HepG2 (cell line): ENCODE measurements at regions not wholly inside any gene's neighbourhood (a gene's known extent, or its start where the extent isn't known, plus 50 kb on each side); places are given as distances from the start of the nearest gene placed in this dataset.

ENCODE experiments used
- ATAC-seq: fragments of 200-7000 bp; cut with Tn5 transposase; 3 replicates; pipeline ENCODE4 v1.9.1; 2020; ENCODE audit warnings: mild to moderate bottlenecking, moderate library complexity
- BruUV-seq: library from RNA; stranded (reverse); fragments of 400-500 nt; replicated peaks from 2 replicates; lab custom pipeline; 2021; lab: Mats Ljungman, UMichigan
- CTCF ChIA-PET: fragments of 300-600 bp; formaldehyde crosslinking; extraction: SDS; loops from one replicate; lab custom pipeline; 2021; ENCODE audit warnings: low total read pairs, inconsistent platforms, low intra/inter-chr PET ratio; lab: Yijun Ruan, JAX
- POLR2A ChIA-PET: fragments of 350-600 bp; sonication (Branson Sonifier 250); formaldehyde crosslinking; loops from one replicate; lab custom pipeline; 2020; ENCODE audit warnings: antibody characterized with exemption, inconsistent platforms; lab: Yijun Ruan, JAX
- DNase-seq: peaks from one replicate; pipeline ENCODE4 v3.0.0-alpha.2; 2015; ENCODE audit warnings: low spot score
- FAIRE-seq: peaks from 3 replicates; lab custom pipeline; 2011; peaks lifted over from hg19 to GRCh38; lab: Jason Lieb, UNC
- H2AFZ ChIP-seq: one replicate; pipeline ENCODE4 v1.6.1; 2011; ENCODE audit warnings: low read length, inconsistent platforms
- H3K27ac ChIP-seq: fragments of 300-600 bp; 3 replicates; pipeline ENCODE4 v1.8.0; 2011; ENCODE audit warnings: mixed run types, mild to moderate bottlenecking, mixed read lengths, low read length, inconsistent platforms; ENCODE audit not compliant: insufficient read depth; ENCODE audit errors: extremely low read length
- H3K27me3 ChIP-seq, 2 experiments: fragments of 200-600 bp in 1 of 2; 2 replicates in 1 of 2; 3 replicates in 1 of 2; pipeline versions ENCODE4 v1.6.0 to v1.8.0; 2011; ENCODE audit warnings: low read length in 2 of 2, mild to moderate bottlenecking in 2 of 2, moderate library complexity in 2 of 2, inconsistent platforms in 1 of 2; ENCODE audit not compliant: insufficient read depth in 2 of 2, control insufficient read depth in 1 of 2
- H3K36me3 ChIP-seq, 2 experiments: fragments of 200-600 bp in 1 of 2; replicated peaks in 1 of 2; 2 replicates in 1 of 2; 3 replicates in 1 of 2; pipeline versions ENCODE4 v1.5.1 to v1.8.0; 2011; ENCODE audit warnings: low read length in 2 of 2, inconsistent platforms in 1 of 2; ENCODE audit not compliant: insufficient read depth in 2 of 2, control insufficient read depth in 1 of 2
- H3K4me1 ChIP-seq: 2 replicates; pipeline ENCODE4 v1.5.1; 2012; ENCODE audit warnings: low read length, inconsistent platforms; ENCODE audit not compliant: insufficient read depth
- H3K4me2 ChIP-seq: 2 replicates; pipeline ENCODE4 v1.6.0; 2011; ENCODE audit warnings: low read depth, low read length, inconsistent platforms
- H3K4me3 ChIP-seq, 3 experiments: fragments of 200-600 bp in 1 of 3; sonication (generic), shearing (Covaris generic) in 1 of 3; replicated peaks in 1 of 3; 2 replicates each; pipeline ENCODE4 v1.5.1; 2011 to 2016; ENCODE audit warnings: low read length in 3 of 3, inconsistent platforms in 2 of 3, low read depth in 2 of 3, mild to moderate bottlenecking in 2 of 3, control low read depth in 1 of 3, mixed read lengths in 1 of 3; ENCODE audit not compliant: insufficient read depth in 1 of 3
- H3K79me2 ChIP-seq: one replicate; pipeline ENCODE4 v1.6.1; 2011; ENCODE audit warnings: low read length, inconsistent platforms; ENCODE audit not compliant: insufficient read depth
- H3K9ac ChIP-seq: 2 replicates; pipeline ENCODE4 v1.6.0; 2011; ENCODE audit warnings: mild to moderate bottlenecking, low read depth, low read length, inconsistent platforms; ENCODE audit not compliant: insufficient read depth
- H3K9me3 ChIP-seq: 2 replicates; pipeline ENCODE4 v1.5.1; 2012; ENCODE audit warnings: mild to moderate bottlenecking, low read length
- H4K20me1 ChIP-seq: 2 replicates; pipeline ENCODE4 v1.6.0; 2011; ENCODE audit warnings: inconsistent platforms, mild to moderate bottlenecking, low read length, moderate library complexity; ENCODE audit not compliant: insufficient read depth
- HMG20A ChIP-seq: IDR thresholded peaks from 2 replicates; pipeline ENCODE4 v1.6.1; 2016; ENCODE audit warnings: borderline replicate concordance
- KMT2B ChIP-seq: IDR thresholded peaks from 2 replicates; pipeline ENCODE4 v1.6.1; 2016; ENCODE audit warnings: missing genetic modification reagents, missing compliant biosample characterization
- SMC3 ChIP-seq: IDR thresholded peaks from 2 replicates; pipeline ENCODE4 v1.6.1; 2011; ENCODE audit warnings: low read length, improper control_type of control experiment
- SP1 ChIP-seq, 2 experiments: fragments of 450-650 bp in 1 of 2; sonication (generic) in 1 of 2; formaldehyde crosslinking in 1 of 2; IDR thresholded peaks; 2 replicates each; pipeline versions ENCODE4 v1.4.0 to v1.6.1; 2016 to 2020; ENCODE audit warnings: missing genetic modification reagents in 1 of 2
- ZBED4 ChIP-seq: sonication (generic); formaldehyde crosslinking; IDR thresholded peaks from 2 replicates; pipeline ENCODE4 v1.4.0; 2020; ENCODE audit warnings: missing genetic modification reagents, borderline replicate concordance
- ZNF430 ChIP-seq: sonication (generic); formaldehyde crosslinking; IDR thresholded peaks from 2 replicates; pipeline ENCODE4 v1.9.0; 2021; ENCODE audit warnings: mild to moderate bottlenecking, missing genetic modification reagents
- ZNF576 ChIP-seq: sonication (generic); formaldehyde crosslinking; IDR thresholded peaks from 2 replicates; pipeline ENCODE4 v1.4.0; 2020; ENCODE audit warnings: mild to moderate bottlenecking, missing genetic modification reagents
- WGBS: methylation state at CpG from one replicate; pipeline ENCODE4 v1.1.6; 2017; ENCODE audit warnings: low lambda C conversion rate; 5-methylcytosine and 5-hydroxymethylcytosine counted together
- in situ Hi-C: cut with HindIII; loops from 2 replicates; pipeline ENCODE4 v1.10.0; 2017; ENCODE audit warnings: low pct_unique_long_range_greater_than_20kb; ENCODE audit not compliant: extremely low pct_ligation_motif_present
- intact Hi-C: fragments of 100-400 bp; cut with micrococcal nuclease; formaldehyde crosslinking; loops from one replicate; pipeline ENCODE4 v1.10.0; 2022; ENCODE audit not compliant: unreplicated experiment

DNA sequence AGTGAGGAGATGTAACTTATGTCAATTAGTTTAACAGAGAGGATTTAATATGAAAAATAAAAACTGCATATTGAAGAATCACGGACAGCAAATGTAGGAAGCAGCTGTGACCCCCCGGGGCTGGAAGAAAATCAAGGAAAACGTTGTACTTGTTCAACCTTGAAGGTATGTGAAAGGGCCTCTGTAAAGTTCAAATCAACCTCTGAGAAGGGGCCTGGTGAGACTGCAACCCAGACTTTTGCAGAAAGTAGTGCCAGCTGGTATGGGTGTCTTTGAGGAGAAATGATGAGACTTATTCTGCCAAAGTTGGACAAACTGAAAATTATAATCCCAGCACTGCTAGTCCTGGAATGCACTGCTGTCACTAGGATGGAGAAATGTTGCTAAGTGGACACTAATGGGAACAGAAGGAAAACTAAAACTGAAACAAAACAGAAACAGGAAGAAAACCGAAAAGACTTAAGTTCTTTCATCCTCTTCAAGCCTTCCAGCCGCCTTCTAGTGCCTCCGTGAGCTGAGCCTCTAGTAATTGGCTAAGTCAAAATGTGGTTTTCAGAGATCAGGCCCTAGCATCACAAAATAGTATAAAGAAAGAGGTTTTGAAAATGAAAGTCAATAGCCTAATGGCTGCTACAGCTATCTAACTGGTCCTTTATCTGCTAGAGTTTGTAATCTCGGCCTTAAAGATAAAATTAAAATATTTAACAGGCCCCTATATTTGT is 253.7 kb upstream of the SORCS1 start (continued):
- no peak for TF ChIP-seq HMG20A (CRISPR knock-in tag)
- TF ChIP-seq ZBED4 (CRISPR knock-in tag), result no peak

- 7% methylated on average over 2 of the region's 2 CpGs for WGBS
- CTCF ChIA-PET, result no interaction called here
- ATAC-seq, result no peak
- H3K9me3 ChIP-seq, result peaks cover 93% of the 10 kb centered on the region
- DNase-seq, result no peak
- H3K4me3 ChIP-seq, result no peak overlapping the region
- H3K4me2 ChIP-seq, result no peak overlapping the region
- H3K4me1 ChIP-seq, result no peaks in the 10 kb centered on the region
- no peak overlapping the region for H3K9ac ChIP-seq
- no peak for FAIRE-seq
- in situ Hi-C loops (no loop called here), intact Hi-C loops (no loop called here)
- H3K27ac ChIP-seq, result no peak overlapping the region
- no peak overlapping the region for H2AFZ ChIP-seq
- no peak for TF ChIP-seq KMT2B (CRISPR knock-in tag)
- no peak for TF ChIP-seq SP1 (IDR thresholded peaks at IDR 0.05)
- no peak for TF ChIP-seq SP1 (CRISPR knock-in tag; IDR thresholded peaks at IDR 0.05)
- TF ChIP-seq ZNF576 (CRISPR knock-in tag), result no peak
- no peak for TF ChIP-seq SMC3
- TF ChIP-seq ZNF430 (CRISPR knock-in tag), result no peak
- H3K27me3 ChIP-seq, result no peaks in the 10 kb centered on the region
- H3K36me3 ChIP-seq, result no peaks in the 10 kb centered on the region
- POLR2A ChIA-PET, result no interaction called here
- no TSS peak for BruUV-seq
- no peaks in the 10 kb centered on the region for H3K79me2 ChIP-seq
- H4K20me1 ChIP-seq, result no peaks in the 10 kb centered on the region
Measured at GRCh38 chr10:107417446-107417845, 252.9 kb upstream of the SORCS1 start.
